HPDE6-E6E7 (cell line): ENCODE measurements at regions not wholly inside any gene's neighbourhood (a gene's known extent, or its start where the extent isn't known, plus 50 kb on each side); places are given as distances from the start of the nearest gene placed in this dataset.

ENCODE experiments used
- DNase-seq: peaks from one replicate; pipeline ENCODE4 v3.0.0; 2011; ENCODE audit warnings: missing footprints; ENCODE audit errors: extremely low spot score

GRCh38 chr5:54680998-54681397 lies 163.4 kb downstream of the SNX18 start:
- DNase-seq, result no peak

- no peak for DNase-seq
These were observed 162.1 kb downstream of the SNX18 start for GRCh38 chr5:54679686-54680085.

GRCh38 chr5:54678737-54679136 lies 161.2 kb downstream of the SNX18 start:
- DNase-seq, result no peak

GRCh38 chr5:54676481-54677340 lies 159.2 kb downstream of the SNX18 start:
- DNase-seq, result no peak

- no peak for DNase-seq
These were observed 156.1 kb downstream of the SNX18 start for GRCh38 chr5:54673523-54674225.

GRCh38 chr5:54672871-54673270 lies 155.3 kb downstream of the SNX18 start:
- DNase-seq, result no peak

GRCh38 chr5:54671681-54672080 lies 154.1 kb downstream of the SNX18 start:
- no peak for DNase-seq

GRCh38 chr5:54671111-54671531 lies 153.6 kb downstream of the SNX18 start:
- peak; percentile 50 for DNase-seq

GRCh38 chr5:54670281-54670680 lies 152.7 kb downstream of the SNX18 start:
- no peak for DNase-seq

GRCh38 chr5:54669845-54670244 lies 152.3 kb downstream of the SNX18 start:
- no peak for DNase-seq

GRCh38 chr5:54669285-54669684 lies 151.7 kb downstream of the SNX18 start:
- DNase-seq, result no peak

GRCh38 chr5:54668096-54668495 lies 150.5 kb downstream of the SNX18 start:
- no peak for DNase-seq

- DNase-seq, result no peak
These were observed 149.6 kb downstream of the SNX18 start for GRCh38 chr5:54667136-54667535.

GRCh38 chr5:54663866-54664265 lies 146.3 kb downstream of the SNX18 start:
- no peak for DNase-seq

GRCh38 chr5:54661111-54661510 lies 143.6 kb downstream of the SNX18 start:
- DNase-seq, result no peak

GRCh38 chr5:54659700-54660131 lies 142.2 kb downstream of the SNX18 start:
- DNase-seq, result no peak

GRCh38 chr5:54658010-54658409 lies 140.5 kb downstream of the SNX18 start:
- no peak for DNase-seq

- no peak for DNase-seq
These were observed 138.7 kb downstream of the SNX18 start for GRCh38 chr5:54656261-54656728.

GRCh38 chr5:54655761-54656160 lies 138.2 kb downstream of the SNX18 start:
- no peak for DNase-seq

GRCh38 chr5:54655266-54655665 lies 137.7 kb downstream of the SNX18 start:
- DNase-seq, result no peak

GRCh38 chr5:54653956-54654614 lies 136.5 kb downstream of the SNX18 start:
- DNase-seq, result no peak

- no peak for DNase-seq
These were observed 134.0 kb downstream of the SNX18 start for GRCh38 chr5:54651482-54652076.
